Psoas muscle (tissue), 7 donors: ENCODE measurements at regions not wholly inside any gene's neighbourhood (a gene's known extent, or its start where the extent isn't known, plus 50 kb on each side); places are given as distances from the start of the nearest gene placed in this dataset.

ENCODE experiments used
- ATAC-seq, 4 donors: fragments of 200-7000 bp; cut with Tn5 transposase; one replicate each; pipeline ENCODE4 v1.9.1; 2020; ENCODE audit warnings: moderate library complexity in 3 of 4, mild to moderate bottlenecking in 2 of 4
- DNase-seq, 2 donors: peaks; one replicate each; pipeline ENCODE4 v3.0.0-alpha.2; 2020
- H3K27ac ChIP-seq: fragments of 200-600 bp; one replicate; pipeline ENCODE4 v1.8.0; 2022
- H3K27me3 ChIP-seq, 3 donors: fragments of 200-600 bp in 1 of 3; one replicate each; pipeline versions ENCODE4 v1.6.1 to v1.8.0; 2013 to 2022; ENCODE audit warnings: low read length in 2 of 3, mild to moderate bottlenecking in 2 of 3, moderate library complexity in 1 of 3; ENCODE audit not compliant: insufficient read depth in 3 of 3
- H3K36me3 ChIP-seq, 2 donors: fragments of 200-600 bp in 1 of 2; one replicate each; pipeline versions ENCODE4 v1.6.1 to v1.8.0; 2013 to 2022; ENCODE audit warnings: low read depth in 1 of 2, mild to moderate bottlenecking in 1 of 2, moderate library complexity in 1 of 2; ENCODE audit not compliant: insufficient read depth in 1 of 2
- H3K4me1 ChIP-seq: fragments of 200-600 bp; one replicate; pipeline ENCODE4 v1.8.0; 2022
- H3K4me3 ChIP-seq: fragments of 200-600 bp; one replicate; pipeline ENCODE4 v1.8.0; 2022; ENCODE audit warnings: mild to moderate bottlenecking
- H3K9me3 ChIP-seq: fragments of 200-600 bp; one replicate; pipeline ENCODE4 v1.8.0; 2022
- CTCF ChIP-seq: fragments of 200-600 bp; IDR thresholded peaks from one replicate; pipeline ENCODE4 v1.8.0; 2022; ENCODE audit warnings: antibody characterized with exemption
- WGBS, 3 donors: extraction: QIAGEN DNeasy Blood & Tissue Kit; methylation state at CpG; one replicate each; pipeline versions ENCODE4 v1.1.6 to v1.1.7; 2013; 5-methylcytosine and 5-hydroxymethylcytosine counted together
- intact Hi-C, 2 donors: fragments of 100-400 bp; cut with DNase I; formaldehyde crosslinking; loops; one replicate each; pipeline versions ENCODE4 v1.11.0 to v1.14.2; 2022
- donor health status: healthy with polysubstance abuse.
- donor health status: DM: no; HTN: no; CAD: no; lungs with moderate emphysema.
- donor health status: Bipolar disorder and iron deficiency.
- donor health status: healthy.
- donor health status: DM: yes; HTN: yes; CAD: no.
- donor health status: DM: no; HTN: no; CAD: no.
- donor health status: DM: yes; HTN: yes; CAD: no.

DNA sequence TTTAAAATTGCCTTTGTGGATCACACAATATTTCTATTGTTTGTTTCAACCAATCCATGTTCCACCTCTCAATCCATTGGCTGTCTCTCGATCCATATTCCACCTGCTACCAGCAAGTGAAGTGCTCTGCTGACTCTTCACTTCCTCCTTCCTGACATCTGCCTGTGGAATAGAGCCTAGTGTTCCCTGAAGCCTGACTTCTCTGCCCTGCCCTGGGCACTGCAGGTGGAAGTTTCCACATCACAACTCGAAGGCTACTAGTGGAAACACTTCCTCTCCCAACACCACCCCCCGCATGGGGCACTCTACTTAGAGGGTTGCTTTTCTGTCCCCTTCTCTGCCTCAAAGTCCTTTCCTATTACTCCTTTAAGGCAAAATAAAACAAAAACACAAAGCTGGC lies 563.8 kb upstream of the IGFBP3 start:
- ATAC-seq (no peak), DNase-seq (no peak)
- no peak overlapping the region for H3K27ac ChIP-seq
- H3K9me3 ChIP-seq = no peaks in the 10 kb centered on the region
- 82 to 84% (median 83%) methylated on average over 3 of the region's 3 CpGs for WGBS, 3 donors
- H3K36me3 ChIP-seq = no peaks in the 10 kb centered on the region
- TF ChIP-seq CTCF = no peak
- intact Hi-C loops = no loop called here
- H3K27me3 ChIP-seq = peaks cover 0 to 1% (median 0%) of the 10 kb centered on the region in 3 donors
- no peak overlapping the region for H3K4me3 ChIP-seq
- H3K4me1 ChIP-seq = no peaks in the 10 kb centered on the region

DNA sequence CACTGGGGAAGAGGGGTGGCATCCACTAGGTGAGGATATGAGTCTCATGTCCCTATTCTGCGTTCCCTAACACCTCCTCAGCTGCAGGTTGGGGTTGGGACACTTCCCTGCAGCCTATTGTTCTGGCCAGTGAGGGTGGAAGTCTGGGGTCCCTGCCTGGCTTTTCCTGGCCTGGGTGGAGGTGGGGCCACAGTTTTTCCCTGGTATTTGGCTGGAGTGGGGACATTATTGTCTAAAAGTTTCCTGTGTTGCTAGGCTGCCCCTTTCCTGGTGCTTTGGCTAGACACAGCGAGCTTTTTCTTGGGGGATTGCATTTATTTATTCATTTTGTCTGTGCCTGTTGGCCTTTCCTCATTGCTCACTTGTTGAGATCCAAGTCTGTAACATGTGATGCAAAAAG lies 559.5 kb upstream of the IGFBP3 start:
- no peaks in the 10 kb centered on the region for H3K9me3 ChIP-seq
- H3K36me3 ChIP-seq = no peaks in the 10 kb centered on the region
- 74 to 79% (median 75%) methylated on average over 2 of the region's 2 CpGs for WGBS, 3 donors
- DNase-seq (no peak), ATAC-seq (no peak)
- intact Hi-C loops = no loop called here
- no peak overlapping the region for H3K27ac ChIP-seq
- no peaks in the 10 kb centered on the region for H3K4me1 ChIP-seq
- H3K4me3 ChIP-seq = no peak overlapping the region
- no peak for TF ChIP-seq CTCF
- peaks cover 0 to 1% (median 0%) of the 10 kb centered on the region in 3 donors for H3K27me3 ChIP-seq

DNA sequence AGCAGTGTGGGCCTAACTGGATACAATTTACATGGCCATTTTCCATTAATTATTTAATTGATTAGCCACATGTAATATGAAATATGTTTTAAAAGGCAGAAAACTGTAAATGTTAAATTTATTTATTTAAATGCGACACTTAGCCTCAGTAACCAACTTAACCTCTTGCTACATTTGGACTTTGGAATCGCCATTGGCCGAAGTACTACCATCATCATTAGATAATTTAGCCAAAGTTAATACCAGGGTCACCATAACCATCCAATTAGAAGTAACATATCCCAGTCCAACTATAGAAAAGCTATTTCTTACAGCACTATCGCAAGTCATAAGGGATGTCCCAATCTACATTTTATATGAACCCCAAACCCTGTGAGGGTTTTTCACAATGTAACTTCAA lies 558.6 kb upstream of the IGFBP3 start:
- intact Hi-C loops = no loop called here
- Histone ChIP-seq H3K4me3 (no peak overlapping the region), H3K9me3 (no peaks in the 10 kb centered on the region), H3K4me1 (no peaks in the 10 kb centered on the region), H3K36me3 (no peaks in the 10 kb centered on the region), H3K27me3 (peaks cover 0 to 1% (median 0%) of the 10 kb centered on the region in 3 donors), H3K27ac (no peak overlapping the region)
- ATAC-seq (no peak), DNase-seq (no peak)
- no peak for TF ChIP-seq CTCF
- WGBS, 3 donors = 96 to 98% (median 97%) methylated on average over 4 of the region's 4 CpGs

GRCh38 chr7:46478046-46478445 lies 557.0 kb upstream of the IGFBP3 start:
- no peaks in the 10 kb centered on the region for H3K4me1 ChIP-seq
- no peaks in the 10 kb centered on the region for H3K36me3 ChIP-seq
- no peak overlapping the region for H3K4me3 ChIP-seq
- no peaks in the 10 kb centered on the region for H3K9me3 ChIP-seq
- peaks cover 0 to 1% (median 0%) of the 10 kb centered on the region in 3 donors for H3K27me3 ChIP-seq
- WGBS, 3 donors = 92 to 100% (median 94%) methylated on average over 1 of the region's 1 CpG
- TF ChIP-seq CTCF = no peak
- no peak for ATAC-seq
- intact Hi-C loops = no loop called here
- no peak for DNase-seq
- no peak overlapping the region for H3K27ac ChIP-seq

GRCh38 chr7:46468753-46469356 lies 547.8 kb upstream of the IGFBP3 start:
- H3K36me3 ChIP-seq = no peaks in the 10 kb centered on the region
- H3K4me1 ChIP-seq = no peaks in the 10 kb centered on the region
- TF ChIP-seq CTCF = no peak
- no peaks in the 10 kb centered on the region for H3K27me3 ChIP-seq
- H3K4me3 ChIP-seq = no peak overlapping the region
- intact Hi-C loops = no loop called here
- H3K9me3 ChIP-seq = peaks cover 67% of the 10 kb centered on the region
- DNase-seq (no peak), ATAC-seq (no peak)
- WGBS, 3 donors = 74 to 78% (median 77%) methylated on average over 6 of the region's 6 CpGs
- H3K27ac ChIP-seq = no peak overlapping the region
